NCI-H460 (cell line): ENCODE measurements at regions not wholly inside any gene's neighbourhood (a gene's known extent, or its start where the extent isn't known, plus 50 kb on each side); places are given as distances from the start of the nearest gene placed in this dataset.

Experiments used
- DNase-seq: peaks from one replicate; pipeline ENCODE4 v3.0.0-alpha.2; 2016; ENCODE audit warnings: low read depth; ENCODE audit errors: extremely low read depth

DNA sequence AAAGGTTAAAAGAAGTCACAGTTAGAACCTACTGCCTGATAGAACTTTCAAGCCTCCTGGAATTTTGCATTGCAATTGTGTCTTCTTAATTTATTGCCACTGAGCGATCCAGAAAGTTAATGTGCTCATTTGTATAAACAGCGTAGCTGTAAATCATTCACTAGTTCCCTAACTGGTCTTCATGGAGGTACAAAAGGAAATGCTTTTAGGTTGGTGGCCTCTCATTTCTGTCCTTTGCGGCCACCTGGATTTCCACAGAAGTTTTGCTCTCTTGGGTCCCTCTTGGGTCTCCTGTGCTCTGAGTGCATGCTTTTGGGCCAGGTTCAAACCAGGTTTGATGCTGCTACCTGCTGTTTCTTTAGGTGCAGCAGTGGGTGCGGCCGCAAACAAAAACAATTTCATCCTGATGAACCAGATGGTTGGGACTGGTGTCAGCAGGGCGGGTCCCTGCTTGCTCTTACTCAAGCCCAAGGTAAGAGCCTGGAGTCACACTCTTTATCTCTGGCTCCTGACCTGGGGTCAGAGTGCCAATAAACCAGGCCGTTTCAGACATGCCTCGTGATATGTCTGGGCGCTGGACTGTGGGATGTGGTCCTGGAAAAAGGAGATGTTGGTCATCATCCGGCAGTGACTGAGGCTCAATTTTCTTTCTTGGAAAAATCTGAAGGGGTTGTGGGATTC lies 270.1 kb downstream of the PTTG2 start:
- DNase-seq: no peak

DNA sequence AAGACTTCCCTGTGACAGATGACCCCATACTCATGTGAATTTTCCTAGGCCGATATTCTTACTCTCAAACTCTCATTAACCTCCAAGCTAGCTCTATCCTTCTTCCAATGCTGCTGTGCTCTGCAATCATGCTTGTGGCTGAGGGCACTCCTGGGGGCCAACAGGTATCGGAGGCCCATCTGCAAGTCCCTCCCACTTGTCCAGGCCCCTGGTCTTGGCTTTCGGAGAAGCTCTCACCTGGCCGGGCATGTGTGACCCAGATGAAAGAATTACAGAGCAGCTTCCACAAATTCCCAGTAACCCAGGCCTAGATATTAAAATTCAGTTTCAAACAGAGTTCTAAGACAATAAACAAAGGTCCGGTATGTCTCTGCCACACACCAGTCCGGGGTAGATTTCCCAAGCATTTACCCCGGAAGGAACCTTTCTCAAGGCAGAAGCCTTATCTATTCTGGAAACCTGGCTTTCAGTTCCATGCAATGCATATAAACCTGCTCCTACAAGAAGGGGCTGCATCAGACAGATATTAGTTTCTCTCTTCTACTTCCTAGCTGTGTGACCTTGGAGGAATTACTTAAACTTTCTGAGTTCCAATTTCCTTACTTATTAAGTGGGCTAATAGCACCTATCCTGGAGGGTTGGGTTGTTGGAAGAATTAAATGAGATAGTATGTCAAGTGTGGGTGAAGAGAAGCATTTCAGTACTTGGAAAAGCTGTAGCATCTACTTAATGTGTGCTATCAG lies 270.8 kb downstream of the PTTG2 start:
- DNase-seq: no peak

DNA sequence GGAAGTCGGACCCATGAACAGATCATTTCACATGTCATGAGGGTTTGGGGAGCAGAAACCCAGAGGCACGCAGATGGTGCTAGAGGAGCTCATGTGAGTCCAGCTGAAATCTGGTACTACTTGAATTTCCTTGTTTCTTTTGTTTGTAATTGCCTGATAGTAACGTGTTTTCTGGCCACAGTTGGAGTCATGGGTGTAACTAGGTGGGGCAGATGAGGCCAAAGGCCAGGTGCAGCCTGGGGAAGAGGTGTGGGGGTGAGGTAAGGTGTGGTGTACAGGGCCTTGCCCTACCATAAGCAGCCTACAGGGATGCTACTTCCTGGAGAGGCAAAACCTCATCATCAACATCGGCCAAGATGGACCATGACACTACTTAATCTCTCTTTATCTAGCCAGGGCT lies 271.4 kb downstream of the PTTG2 start:
- DNase-seq: no peak

DNA sequence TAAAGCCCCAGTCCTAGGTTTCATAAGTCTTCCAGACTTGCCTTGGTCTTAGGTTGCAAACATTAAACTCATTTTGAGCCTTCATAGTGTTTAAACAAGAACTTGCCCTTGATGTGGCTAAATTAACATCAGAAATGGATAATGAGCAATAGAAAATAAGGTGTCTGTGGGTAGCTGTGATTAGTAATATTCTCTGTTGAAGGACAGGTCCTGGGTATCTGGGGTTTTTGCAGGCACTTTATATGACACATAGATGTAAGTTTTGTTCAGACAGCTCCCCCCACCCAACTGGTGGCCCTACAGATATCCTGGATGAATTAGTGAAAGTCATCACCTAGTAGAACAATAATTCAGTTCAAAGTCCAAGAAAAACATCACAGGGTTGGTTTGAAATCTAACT lies 272.5 kb downstream of the PTTG2 start:
- DNase-seq: no peak

DNA sequence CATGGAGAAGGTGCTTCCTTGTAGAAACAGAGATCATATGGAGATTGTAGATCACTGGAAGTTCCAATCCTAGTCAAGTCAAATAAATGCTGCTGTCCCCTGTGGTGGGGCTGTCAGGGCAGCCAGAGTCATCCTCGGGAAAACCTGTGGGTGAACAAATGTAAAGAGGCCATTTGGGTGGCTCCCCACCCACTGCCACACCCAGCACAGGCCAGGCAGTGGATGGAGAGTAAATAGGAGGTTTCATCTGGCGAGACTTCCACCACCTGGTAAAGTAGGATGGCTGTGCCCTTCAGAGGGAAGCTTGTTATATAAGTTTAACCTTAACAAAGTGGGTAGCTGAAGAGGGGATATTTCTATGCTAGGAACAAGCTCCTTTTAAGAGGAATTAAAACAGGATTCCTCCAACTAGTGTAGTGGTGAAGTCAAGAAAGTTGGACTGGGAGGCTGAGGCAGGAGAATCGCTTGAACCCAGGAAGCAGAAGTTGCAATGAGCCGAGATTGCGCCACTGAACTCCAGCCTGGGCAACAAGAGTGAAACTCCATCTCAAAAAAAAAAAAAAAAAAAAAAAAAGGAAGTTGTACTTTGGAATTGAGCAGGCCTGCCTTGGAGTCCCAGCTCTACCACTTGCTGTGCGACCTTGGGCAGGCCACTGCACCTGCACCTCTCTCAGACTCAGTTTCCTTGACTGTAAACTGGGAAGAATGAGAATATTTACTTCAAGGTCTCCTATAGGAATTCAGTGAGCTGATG lies 273.7 kb downstream of the PTTG2 start:
- DNase-seq: no peak

DNA sequence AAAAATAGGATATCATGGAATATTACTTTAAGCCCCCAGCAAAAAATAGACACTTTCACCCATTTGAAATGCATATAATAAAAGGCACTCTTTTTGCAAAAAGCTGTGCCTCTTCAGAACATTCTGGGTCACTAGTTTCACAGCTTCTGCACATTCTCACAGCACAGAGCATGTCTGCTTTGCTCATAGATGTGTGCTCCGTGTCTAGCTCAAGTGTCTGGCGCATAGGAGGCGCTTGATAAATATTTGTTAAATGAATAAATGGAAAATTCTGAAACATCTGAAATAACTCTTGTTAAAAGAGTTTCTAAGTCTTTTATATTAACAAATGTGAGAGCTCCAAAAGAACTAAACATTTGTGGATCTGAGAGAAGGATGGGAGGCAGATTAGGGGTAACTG lies 275.2 kb downstream of the PTTG2 start:
- no peak for DNase-seq

DNA sequence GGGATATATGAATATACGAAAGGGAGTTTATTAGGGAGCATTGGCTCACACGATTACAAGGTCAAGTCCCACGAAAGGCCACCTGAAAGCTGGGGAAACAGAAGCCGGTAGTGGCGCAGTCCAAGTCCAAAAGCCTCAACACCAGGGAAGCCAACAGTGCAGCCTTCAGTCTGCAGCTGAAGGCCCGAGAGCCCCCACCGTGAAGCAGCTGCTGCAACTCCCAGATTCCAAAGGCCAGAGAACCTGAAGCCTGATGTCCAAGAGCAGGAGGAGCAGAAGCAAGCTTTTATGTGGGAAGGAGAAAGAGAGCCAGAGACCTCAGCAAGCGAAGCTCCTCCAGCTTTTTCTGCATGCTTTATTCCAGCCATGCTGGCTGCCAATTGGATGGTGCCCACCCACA lies 275.8 kb downstream of the PTTG2 start:
- DNase-seq: no peak

DNA sequence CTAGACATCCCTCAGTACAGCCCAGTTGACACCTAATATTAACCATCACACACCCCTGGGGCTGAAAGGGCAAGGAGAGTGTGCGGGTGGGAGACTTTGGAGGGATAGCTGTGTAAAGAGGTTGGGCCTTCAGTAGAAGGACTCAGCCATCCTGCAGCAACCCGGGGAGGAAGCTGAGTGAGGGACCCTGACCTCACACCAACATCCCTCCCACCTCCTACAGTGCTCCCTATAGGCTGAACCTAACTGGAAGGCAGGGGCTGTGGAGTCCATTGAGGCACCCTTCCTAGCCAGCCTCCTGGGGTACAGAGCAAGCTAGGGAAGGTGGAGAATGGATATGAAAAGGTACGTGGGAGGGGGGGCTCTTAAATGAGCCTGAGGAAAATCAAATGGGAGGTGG lies 276.3 kb downstream of the PTTG2 start:
- no peak for DNase-seq

DNA sequence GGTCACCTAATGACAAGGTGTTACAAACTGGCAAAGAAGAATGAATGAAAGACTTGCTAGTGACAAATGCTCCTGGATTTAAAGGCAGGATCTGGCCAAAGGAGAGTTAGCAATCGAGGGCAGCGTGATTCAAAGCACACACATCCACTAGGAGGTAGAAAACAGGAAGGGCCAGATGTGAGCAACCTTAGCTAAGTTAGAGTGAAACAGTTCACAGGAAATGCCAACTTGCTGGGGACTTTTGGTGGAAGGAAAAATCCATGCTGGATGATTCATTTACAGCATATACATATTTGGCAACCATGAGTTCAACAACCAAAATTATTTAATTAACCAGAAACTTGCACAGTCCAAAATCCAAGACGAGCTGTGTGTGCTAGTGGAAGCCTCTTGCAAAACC lies 276.9 kb downstream of the PTTG2 start:
- no peak for DNase-seq

DNA sequence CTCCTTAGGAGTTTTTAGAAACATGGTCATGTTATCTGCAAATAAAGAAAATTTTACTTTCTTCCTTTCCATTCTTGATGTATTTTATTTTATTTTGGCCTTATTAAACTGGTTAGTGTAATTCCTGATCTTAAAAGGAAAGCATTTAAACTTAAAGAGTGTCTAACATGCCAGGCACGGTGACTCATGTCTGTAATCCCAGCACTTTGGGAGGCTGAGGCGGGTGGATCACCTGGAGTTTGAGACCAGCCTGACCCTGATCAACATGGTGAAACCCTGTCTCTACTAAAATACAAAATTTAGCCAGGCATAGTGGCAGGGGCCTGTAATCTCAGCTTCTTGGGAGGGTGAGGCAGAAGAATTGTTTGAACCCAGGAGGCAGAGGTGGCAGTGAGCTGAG lies 281.3 kb downstream of the PTTG2 start:
- DNase-seq: no peak

DNA sequence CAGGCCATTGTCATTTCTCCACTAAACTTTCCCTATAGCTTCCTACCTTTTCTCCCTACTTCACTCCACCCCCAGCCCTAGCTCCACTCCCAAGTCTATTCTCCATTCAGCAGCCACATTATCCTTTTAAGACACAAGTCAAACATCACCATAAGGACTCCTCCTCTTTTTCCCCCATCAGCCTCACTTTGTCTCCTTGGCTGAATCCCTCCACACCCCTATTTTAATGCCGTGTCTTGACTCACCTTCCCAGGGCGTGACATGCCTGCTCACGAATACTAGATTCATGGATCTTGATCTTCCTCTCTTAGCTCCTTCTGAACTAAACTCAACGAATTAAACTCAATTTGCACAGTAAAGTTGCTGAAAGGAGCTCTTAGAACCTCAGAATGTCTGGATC lies 281.9 kb downstream of the PTTG2 start:
- no peak for DNase-seq

DNA sequence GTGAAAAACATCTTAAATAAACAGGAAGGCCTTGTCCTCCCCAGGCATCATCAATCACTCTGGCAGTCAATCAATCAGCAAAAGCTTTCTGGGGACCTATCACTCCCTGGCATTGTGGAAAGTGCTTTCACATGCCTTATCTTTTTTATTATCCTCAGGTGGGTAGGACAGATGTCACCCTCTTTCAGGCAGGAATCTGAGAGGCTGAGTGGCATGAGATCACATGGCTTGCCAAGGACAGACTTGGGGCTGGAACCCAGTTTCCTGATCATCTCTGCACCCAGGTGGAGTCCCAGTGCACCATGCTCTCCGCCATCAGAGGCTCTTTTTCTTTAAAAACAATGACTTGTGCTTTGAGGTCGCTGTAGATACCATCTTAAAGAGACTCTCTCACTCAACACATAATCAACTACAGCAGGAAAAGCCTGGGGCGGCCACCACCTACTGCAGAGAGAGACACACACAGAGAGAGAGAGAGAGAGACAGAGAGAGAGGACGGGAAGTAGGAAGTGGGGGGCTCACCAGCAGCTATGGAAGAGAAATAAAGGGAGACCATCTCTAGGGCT lies 282.7 kb downstream of the PTTG2 start:
- no peak for DNase-seq

DNA sequence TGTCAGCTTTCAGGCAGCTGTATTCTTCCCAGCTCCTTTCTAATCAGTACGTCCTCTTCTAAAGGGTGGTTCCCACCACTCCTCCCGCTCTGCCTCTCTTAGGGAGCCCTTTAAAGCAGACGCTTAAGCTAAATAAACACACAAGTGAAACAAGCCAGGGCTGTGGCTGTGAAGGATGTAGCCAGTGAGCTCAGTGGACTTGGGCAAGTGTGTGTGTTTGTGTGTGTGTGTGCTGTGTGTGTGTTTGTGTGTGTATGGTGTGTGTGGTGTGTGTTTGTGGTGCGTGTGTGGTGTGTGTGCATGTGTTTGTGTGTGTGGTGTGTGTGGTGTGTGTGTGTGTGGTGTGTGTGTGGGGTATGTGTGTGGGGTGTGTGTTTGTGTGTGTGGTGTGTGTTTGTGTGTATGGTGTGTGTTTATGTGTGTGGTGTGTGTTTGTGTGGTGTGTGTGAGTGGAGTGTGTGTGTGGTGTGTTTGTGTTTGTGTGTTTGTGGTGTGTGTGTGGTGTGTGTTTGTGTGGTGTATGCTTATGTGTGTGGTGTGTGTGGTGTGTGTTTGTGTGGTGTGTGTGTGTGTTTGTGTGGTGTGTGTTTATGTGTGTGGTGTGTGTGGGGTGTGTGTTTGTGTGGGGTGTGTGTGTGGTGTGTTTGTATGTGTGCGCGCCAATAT lies 283.3 kb downstream of the PTTG2 start:
- no peak for DNase-seq

DNA sequence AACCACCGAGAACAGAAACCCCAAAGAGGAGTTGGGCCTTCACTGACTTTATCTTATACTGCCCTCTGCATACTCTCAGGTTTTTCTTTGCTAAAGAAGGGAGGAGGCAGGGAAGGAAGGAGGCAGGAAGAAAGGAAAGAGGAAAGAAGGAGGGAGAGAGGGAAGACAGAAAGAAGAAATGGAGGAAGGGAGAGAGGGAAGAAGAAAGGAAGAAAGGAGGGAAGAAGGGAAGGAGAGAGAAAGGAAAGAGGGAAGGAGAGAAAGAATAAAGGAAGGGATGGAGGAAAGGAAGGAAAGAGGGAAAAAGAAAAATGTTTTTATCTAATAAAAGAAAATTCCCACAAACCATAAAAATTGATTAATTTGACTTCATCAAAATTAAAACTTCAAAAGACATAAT lies 294.6 kb downstream of the PTTG2 start:
- no peak for DNase-seq

DNA sequence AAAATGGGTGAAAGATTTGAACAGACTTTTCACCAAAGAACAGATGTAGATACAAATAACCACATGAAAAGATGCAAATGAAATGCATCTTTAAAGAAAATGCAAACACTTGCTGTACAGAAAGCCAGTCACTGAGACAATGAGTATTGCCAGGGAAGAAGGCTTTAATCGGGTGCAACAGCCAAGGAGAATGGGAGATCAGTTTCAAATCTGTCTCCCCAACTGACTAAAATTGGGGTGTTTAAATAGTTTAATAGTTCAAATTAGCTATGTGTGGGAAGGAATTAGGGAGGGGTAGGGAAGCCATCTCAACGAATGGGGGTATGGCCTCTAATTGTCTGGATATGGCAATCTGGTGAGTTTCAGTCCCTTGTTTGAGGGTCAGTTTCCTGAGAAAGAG lies 295.4 kb downstream of the PTTG2 start:
- DNase-seq: no peak

DNA sequence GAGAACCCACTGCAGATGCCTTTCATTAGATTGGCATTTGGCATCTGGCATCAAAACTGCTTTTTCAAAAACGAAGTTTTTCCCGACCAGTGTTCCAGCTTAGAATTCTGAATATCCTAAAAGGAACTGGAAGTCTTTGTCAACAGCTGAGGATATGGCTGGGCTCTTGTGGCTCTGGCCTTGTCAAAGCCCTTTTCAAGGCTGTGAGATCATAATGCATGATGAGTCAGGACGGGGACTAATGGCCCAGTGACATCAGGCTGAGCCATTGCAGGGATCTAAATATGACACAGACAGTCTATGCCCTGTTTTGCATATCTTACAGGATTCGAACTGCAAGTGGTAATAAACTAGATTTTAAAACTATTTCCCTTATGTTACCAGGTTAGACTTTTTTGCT lies 306.4 kb downstream of the PTTG2 start:
- no peak for DNase-seq

DNA sequence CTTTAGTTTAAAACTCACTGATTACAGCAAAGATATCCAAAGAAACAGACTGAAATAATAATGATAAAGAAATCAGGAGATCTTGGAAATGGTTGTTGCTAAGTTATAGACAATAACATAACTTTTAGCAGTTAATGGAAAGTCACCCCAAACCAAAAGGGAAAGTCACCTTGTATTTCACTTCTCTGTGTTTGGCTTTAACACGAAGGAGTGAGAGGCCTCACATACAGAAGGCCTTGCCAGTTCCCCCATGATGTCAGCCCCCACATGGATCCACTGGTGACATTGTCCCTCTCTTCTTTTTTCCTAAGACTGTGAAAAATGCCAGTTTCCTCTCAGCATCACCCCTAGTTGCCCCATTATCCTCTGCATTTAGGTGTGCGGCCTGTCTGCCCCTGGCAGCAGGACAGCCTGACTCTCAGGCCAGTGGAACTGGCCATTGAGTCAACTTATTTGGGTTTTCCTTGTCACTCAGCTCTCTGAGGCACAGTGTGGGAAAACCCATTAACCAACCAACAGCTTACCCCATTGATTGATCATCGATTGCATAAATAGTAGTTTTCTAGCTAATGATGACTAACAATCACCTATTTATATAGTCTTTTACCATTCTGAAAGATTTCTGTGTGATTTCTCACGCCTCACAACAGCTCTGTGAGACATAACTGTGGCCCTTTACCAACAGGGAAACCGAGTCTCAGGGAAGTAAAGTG lies 308.1 kb downstream of the PTTG2 start:
- DNase-seq: no peak

DNA sequence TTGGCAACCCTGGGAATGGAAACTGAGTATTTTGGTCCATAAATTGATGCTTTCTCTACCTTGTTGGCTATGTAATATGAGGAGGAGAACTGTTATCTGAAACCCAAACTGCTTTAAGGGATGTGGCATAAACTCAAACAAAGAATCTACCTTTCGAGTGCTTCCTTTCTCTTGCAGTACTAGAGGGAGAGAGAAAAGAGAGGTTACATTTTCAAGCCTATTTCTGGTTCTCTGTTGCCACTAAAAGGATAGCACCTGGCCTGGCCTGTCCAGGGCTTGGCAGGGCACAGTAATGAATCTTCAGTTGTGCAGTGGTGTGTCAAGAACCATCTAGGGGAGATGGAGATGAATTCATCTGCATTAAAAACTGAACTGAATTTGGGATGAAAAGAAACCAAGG lies 308.6 kb downstream of the PTTG2 start:
- DNase-seq: no peak

DNA sequence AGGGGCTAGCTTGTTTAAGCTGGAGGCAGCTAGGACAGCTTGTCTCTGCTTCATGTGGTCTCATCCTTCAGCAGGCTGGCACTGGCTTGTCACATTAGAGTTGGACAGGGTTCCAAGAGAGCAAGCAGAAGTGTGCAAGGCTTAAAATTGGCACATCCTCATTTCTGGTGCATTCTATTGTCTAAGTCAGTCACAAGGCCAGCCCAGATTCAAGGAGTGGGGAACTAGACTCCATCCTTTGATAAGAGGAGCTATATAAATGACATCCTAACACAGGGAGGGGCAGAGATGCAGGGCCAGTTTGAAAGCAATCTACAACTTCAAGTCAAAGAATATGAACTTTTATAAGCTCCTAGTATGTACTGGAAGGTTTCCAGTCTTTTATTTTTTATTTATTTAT lies 313.2 kb downstream of the PTTG2 start:
- no peak for DNase-seq

DNA sequence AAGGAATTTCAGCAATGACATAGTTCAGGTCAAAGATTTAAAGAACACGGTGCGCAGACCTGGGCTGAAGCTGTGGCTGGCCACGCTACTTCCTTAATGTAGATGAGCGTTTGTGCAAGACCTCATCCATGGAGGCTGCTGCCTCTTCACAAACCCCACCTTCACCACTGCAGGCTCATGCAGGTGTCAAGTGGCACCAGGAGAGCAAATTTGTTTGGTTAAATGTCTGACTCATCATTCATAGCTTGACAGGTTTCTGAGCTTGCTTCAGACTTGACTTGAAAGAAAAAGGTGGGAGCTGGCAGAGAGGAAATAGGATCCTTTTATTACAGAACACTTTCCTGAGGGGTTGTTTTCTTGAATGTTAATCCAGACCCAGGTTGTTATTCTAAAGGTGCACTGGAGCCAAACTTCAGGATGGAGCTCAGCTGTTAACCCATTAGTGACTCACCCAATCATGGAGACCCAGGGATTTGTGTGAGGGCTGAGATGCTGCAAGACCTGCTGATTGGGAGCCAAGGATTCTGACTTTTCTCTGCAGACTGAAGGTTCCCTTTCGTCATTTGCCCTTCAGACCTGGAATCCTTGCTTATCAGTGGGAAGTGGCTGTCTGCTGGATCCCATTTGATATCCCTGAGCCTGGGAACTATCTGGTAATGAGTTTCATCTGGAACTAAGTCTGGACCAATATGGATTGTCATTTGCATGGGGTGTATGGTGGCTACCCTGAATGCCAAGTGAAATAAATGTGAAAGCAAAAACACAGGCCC lies 315.3 kb downstream of the PTTG2 start:
- no peak for DNase-seq
